ENCODE measurements at regions not wholly inside any gene's neighbourhood (a gene's known extent, or its start where the extent isn't known, plus 50 kb on each side); places are given as distances from the start of the nearest gene placed in this dataset.

DNA sequence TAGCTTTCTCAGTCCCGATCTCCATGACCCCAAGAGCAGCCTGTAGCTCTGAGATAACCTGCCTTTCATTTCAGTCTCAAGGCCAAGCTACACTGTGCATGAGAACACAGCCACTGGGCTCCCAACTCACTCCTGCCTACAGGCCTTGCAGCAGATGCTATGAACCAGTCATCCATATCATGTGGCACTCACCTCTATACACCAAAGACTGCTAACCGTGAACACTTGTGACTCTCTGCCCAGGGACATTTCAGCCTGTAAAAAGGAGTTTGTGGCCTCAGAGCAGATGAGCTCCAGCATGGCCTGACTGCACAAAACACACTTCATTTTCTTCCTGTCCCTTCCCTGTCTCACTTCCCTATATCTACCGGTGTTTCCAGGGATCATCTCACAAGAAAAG lies 56.9 kb upstream of the NPY start:
- no peaks in the 10 kb centered on the region for H3K79me2 ChIP-seq (ENCODE audit: insufficient read depth, low read length)
- 0 out of 2 replicates have a peak overlapping the region, but pooled peaks have one; percentile 10 for H2AFZ ChIP-seq (ENCODE audit: low read depth, low read length)
- no peaks in the 10 kb centered on the region for H3K36me3 ChIP-seq (ENCODE audit: insufficient read depth, low read length)
- TF ChIP-seq EZH2 (IDR thresholded peaks at IDR 0.05; ENCODE audit: borderline replicate concordance, low read depth, low read length, severe bottlenecking), result no peak
- TF ChIP-seq, protein P1, sequence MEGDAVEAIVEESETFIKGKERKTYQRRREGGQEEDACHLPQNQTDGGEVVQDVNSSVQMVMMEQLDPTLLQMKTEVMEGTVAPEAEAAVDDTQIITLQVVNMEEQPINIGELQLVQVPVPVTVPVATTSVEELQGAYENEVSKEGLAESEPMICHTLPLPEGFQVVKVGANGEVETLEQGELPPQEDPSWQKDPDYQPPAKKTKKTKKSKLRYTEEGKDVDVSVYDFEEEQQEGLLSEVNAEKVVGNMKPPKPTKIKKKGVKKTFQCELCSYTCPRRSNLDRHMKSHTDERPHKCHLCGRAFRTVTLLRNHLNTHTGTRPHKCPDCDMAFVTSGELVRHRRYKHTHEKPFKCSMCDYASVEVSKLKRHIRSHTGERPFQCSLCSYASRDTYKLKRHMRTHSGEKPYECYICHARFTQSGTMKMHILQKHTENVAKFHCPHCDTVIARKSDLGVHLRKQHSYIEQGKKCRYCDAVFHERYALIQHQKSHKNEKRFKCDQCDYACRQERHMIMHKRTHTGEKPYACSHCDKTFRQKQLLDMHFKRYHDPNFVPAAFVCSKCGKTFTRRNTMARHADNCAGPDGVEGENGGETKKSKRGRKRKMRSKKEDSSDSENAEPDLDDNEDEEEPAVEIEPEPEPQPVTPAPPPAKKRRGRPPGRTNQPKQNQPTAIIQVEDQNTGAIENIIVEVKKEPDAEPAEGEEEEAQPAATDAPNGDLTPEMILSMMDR (IDR thresholded peaks at IDR 0.05; ENCODE audit: borderline replicate concordance, extremely low read depth, low read length, poor library complexity, severe bottlenecking), result no peak
- H3K4me1 ChIP-seq (ENCODE audit: insufficient read depth, low read length), result peaks cover 22% of the 10 kb centered on the region
- H3K27me3 ChIP-seq (ENCODE audit: insufficient read depth, low read length, poor library complexity), result peaks cover 3% of the 10 kb centered on the region
- H3K27ac ChIP-seq (ENCODE audit: low read length), result peak overlapping the region; percentile 58
- H3K9me3 ChIP-seq (ENCODE audit: insufficient read depth, low read length, severe bottlenecking), result peaks cover 6% of the 10 kb centered on the region
- no peak overlapping the region for H3K9ac ChIP-seq (ENCODE audit: low read depth, low read length)
- H3K4me3 ChIP-seq (ENCODE audit: low read depth in 1 of 2, low read length in 2 of 2), result no peak overlapping the region
- H3K4me2 ChIP-seq (ENCODE audit: insufficient read depth, low read length), result peak overlapping the region; percentile 29; the same call in 1 of the 2 replicates
- DNase-seq, result peak; percentile 36
- peak; percentile 64 for ATAC-seq (ENCODE audit: insufficient read depth, low read depth)
- peaks cover 9% of the 10 kb centered on the region for H4K20me1 ChIP-seq (ENCODE audit: insufficient read depth, low read length)

GRCh38 chr7:24227603-24228359 lies 56.2 kb upstream of the NPY start:
- no peaks in the 10 kb centered on the region for H3K79me2 ChIP-seq (ENCODE audit: insufficient read depth, low read length)
- H4K20me1 ChIP-seq (ENCODE audit: insufficient read depth, low read length), result peaks cover 9% of the 10 kb centered on the region
- H3K4me2 ChIP-seq (ENCODE audit: insufficient read depth, low read length), result peak overlapping the region; percentile 20; the same call in 1 of the 2 replicates
- H3K27ac ChIP-seq (ENCODE audit: low read length), result no peak overlapping the region
- no peak overlapping the region for H3K9ac ChIP-seq (ENCODE audit: low read depth, low read length)
- TF ChIP-seq EZH2 (IDR thresholded peaks at IDR 0.05; ENCODE audit: borderline replicate concordance, low read depth, low read length, severe bottlenecking), result no peak
- TF ChIP-seq, protein P1 (IDR thresholded peaks at IDR 0.05; ENCODE audit: borderline replicate concordance, extremely low read depth, low read length, poor library complexity, severe bottlenecking), result peak; percentile 41
- peaks cover 3% of the 10 kb centered on the region for H3K27me3 ChIP-seq (ENCODE audit: insufficient read depth, low read length, poor library complexity)
- H3K4me1 ChIP-seq (ENCODE audit: insufficient read depth, low read length), result peaks cover 22% of the 10 kb centered on the region
- DNase-seq (peak; percentile 73), ATAC-seq (ENCODE audit: insufficient read depth, low read depth) (peak; percentile 95)
- H2AFZ ChIP-seq (ENCODE audit: low read depth, low read length), result no peak overlapping the region
- H3K9me3 ChIP-seq (ENCODE audit: insufficient read depth, low read length, severe bottlenecking), result peaks cover 6% of the 10 kb centered on the region
- H3K36me3 ChIP-seq (ENCODE audit: insufficient read depth, low read length), result no peaks in the 10 kb centered on the region
- no peak overlapping the region for H3K4me3 ChIP-seq (ENCODE audit: low read depth in 1 of 2, low read length in 2 of 2)

- Histone ChIP-seq H3K9me3 (ENCODE audit: insufficient read depth, low read length, severe bottlenecking) (no peaks in the 10 kb centered on the region), H3K79me2 (ENCODE audit: insufficient read depth, low read length) (no peaks in the 10 kb centered on the region), H3K4me3 (ENCODE audit: low read depth in 1 of 2, low read length in 2 of 2) (no peak overlapping the region), H3K36me3 (ENCODE audit: insufficient read depth, low read length) (no peaks in the 10 kb centered on the region), H3K9ac (ENCODE audit: low read depth, low read length) (no peak overlapping the region), H3K4me2 (ENCODE audit: insufficient read depth, low read length) (no peak overlapping the region), H3K27ac (ENCODE audit: low read length) (no peak overlapping the region), H3K27me3 (ENCODE audit: insufficient read depth, low read length, poor library complexity) (peaks cover 3% of the 10 kb centered on the region), H2AFZ (ENCODE audit: low read depth, low read length) (no peak overlapping the region), H4K20me1 (ENCODE audit: insufficient read depth, low read length) (peaks cover 9% of the 10 kb centered on the region), H3K4me1 (ENCODE audit: insufficient read depth, low read length) (peaks cover 22% of the 10 kb centered on the region)
- ATAC-seq (ENCODE audit: insufficient read depth, low read depth), result no peak
- TF ChIP-seq EZH2 (IDR thresholded peaks at IDR 0.05; ENCODE audit: borderline replicate concordance, low read depth, low read length, severe bottlenecking), result no peak
- no peak for DNase-seq
These were observed 54.3 kb upstream of the NPY start for GRCh38 chr7:24229481-24230226.

GRCh38 chr7:24231493-24231892 lies 52.5 kb upstream of the NPY start:
- Histone ChIP-seq H3K79me2 (ENCODE audit: insufficient read depth, low read length) (no peaks in the 10 kb centered on the region), H3K9me3 (ENCODE audit: insufficient read depth, low read length, severe bottlenecking) (no peaks in the 10 kb centered on the region), H4K20me1 (ENCODE audit: insufficient read depth, low read length) (peaks cover 9% of the 10 kb centered on the region), H3K4me2 (ENCODE audit: insufficient read depth, low read length) (no peak overlapping the region), H2AFZ (ENCODE audit: low read depth, low read length) (no peak overlapping the region), H3K4me3 (ENCODE audit: low read depth in 1 of 2, low read length in 2 of 2) (no peak overlapping the region), H3K4me1 (ENCODE audit: insufficient read depth, low read length) (peaks cover 22% of the 10 kb centered on the region), H3K36me3 (ENCODE audit: insufficient read depth, low read length) (no peaks in the 10 kb centered on the region), H3K27ac (ENCODE audit: low read length) (no peak overlapping the region), H3K27me3 (ENCODE audit: insufficient read depth, low read length, poor library complexity) (peaks cover 3% of the 10 kb centered on the region), H3K9ac (ENCODE audit: low read depth, low read length) (no peak overlapping the region)
- ATAC-seq (ENCODE audit: insufficient read depth, low read depth), result no peak
- TF ChIP-seq, protein P1 (IDR thresholded peaks at IDR 0.05; ENCODE audit: borderline replicate concordance, extremely low read depth, low read length, poor library complexity, severe bottlenecking), result no peak
- no peak for TF ChIP-seq EZH2 (IDR thresholded peaks at IDR 0.05; ENCODE audit: borderline replicate concordance, low read depth, low read length, severe bottlenecking)
- DNase-seq, result no peak

Measured in DND-41 (cell line).